HepG2 (cell line): ENCODE measurements at regions not wholly inside any gene's neighbourhood (a gene's known extent, or its start where the extent isn't known, plus 50 kb on each side); places are given as distances from the start of the nearest gene placed in this dataset.

Source experiments
- ATF7-NPFF ChIP-seq: sonication (generic); formaldehyde crosslinking; IDR thresholded peaks from 2 replicates; pipeline ENCODE4 v1.8.1; 2023; ENCODE audit warnings: mild to moderate bottlenecking, low read depth, missing genetic modification reagents, moderate library complexity
- BORCS8-MEF2B ChIP-seq: sonication (generic); formaldehyde crosslinking; IDR thresholded peaks from 2 replicates; pipeline ENCODE4 v1.8.0; 2022; ENCODE audit warnings: mild to moderate bottlenecking, missing genetic modification reagents
- IKZF4 ChIP-seq: sonication (generic); formaldehyde crosslinking; IDR thresholded peaks from 2 replicates; pipeline ENCODE4 v1.5.1; 2020; ENCODE audit warnings: borderline replicate concordance, mild to moderate bottlenecking, low read depth, missing genetic modification reagents; ENCODE audit errors: not compliant biosample characterization
- KDM4B ChIP-seq: sonication (generic); formaldehyde crosslinking; IDR thresholded peaks from 2 replicates; pipeline ENCODE4 v1.4.0; 2020; ENCODE audit warnings: missing genetic modification reagents
- KDM5B ChIP-seq: sonication (generic); formaldehyde crosslinking; IDR thresholded peaks from 2 replicates; pipeline ENCODE4 v1.4.0; 2020; ENCODE audit warnings: missing genetic modification reagents, mild to moderate bottlenecking, borderline replicate concordance
- KLF9 ChIP-seq: IDR thresholded peaks from 2 replicates; pipeline ENCODE4 v1.6.1; 2016; ENCODE audit warnings: low read depth
- MED1 ChIP-seq: sonication (generic); formaldehyde crosslinking; IDR thresholded peaks from 2 replicates; pipeline ENCODE4 v1.4.0; 2020; ENCODE audit warnings: missing genetic modification reagents
- NCOA2 ChIP-seq: sonication (generic); formaldehyde crosslinking; IDR thresholded peaks from 2 replicates; pipeline ENCODE4 v1.8.0; 2022; ENCODE audit warnings: inconsistent platforms
- REXO4 ChIP-seq: sonication (generic); formaldehyde crosslinking; IDR thresholded peaks from 2 replicates; pipeline ENCODE4 v1.8.0; 2022; ENCODE audit warnings: missing genetic modification reagents, mild to moderate bottlenecking, borderline replicate concordance
- RFXANK ChIP-seq: IDR thresholded peaks from 2 replicates; pipeline ENCODE4 v1.6.1; 2016
- SOX5 ChIP-seq: IDR thresholded peaks from 2 replicates; pipeline ENCODE4 v1.6.1; 2016; ENCODE audit warnings: borderline replicate concordance
- SSRP1 ChIP-seq: IDR thresholded peaks from 2 replicates; pipeline ENCODE4 v1.6.1; 2016; ENCODE audit warnings: control low read depth
- TCF12 ChIP-seq, 2 experiments: fragments of 450-650 bp in 1 of 2; sonication (generic) in 1 of 2; formaldehyde crosslinking in 1 of 2; IDR thresholded peaks; 2 replicates each; pipeline versions ENCODE4 v1.6.1 to v1.8.0; 2017 to 2022; ENCODE audit warnings: antibody characterized with exemption in 1 of 2, mild to moderate bottlenecking in 1 of 2, missing genetic modification reagents in 1 of 2, moderate library complexity in 1 of 2
- XBP1 ChIP-seq: sonication (generic); formaldehyde crosslinking; IDR thresholded peaks from 2 replicates; pipeline ENCODE4 v1.5.0; 2020; ENCODE audit warnings: missing genetic modification reagents
- ZEB1 ChIP-seq: IDR thresholded peaks from 2 replicates; pipeline ENCODE4 v1.6.1; 2012; ENCODE audit warnings: mild to moderate bottlenecking, low read depth, inconsistent platforms; ENCODE audit not compliant: insufficient replicate concordance
- ZNF20 ChIP-seq: sonication (generic); formaldehyde crosslinking; IDR thresholded peaks from 2 replicates; pipeline ENCODE4 v1.4.0; 2020; ENCODE audit warnings: mild to moderate bottlenecking, moderate library complexity, missing genetic modification reagents
- ZNF264 ChIP-seq: sonication (generic); formaldehyde crosslinking; IDR thresholded peaks from 2 replicates; pipeline ENCODE4 v1.4.0; 2020; ENCODE audit warnings: missing genetic modification reagents
- ZNF598 ChIP-seq: sonication (generic); formaldehyde crosslinking; IDR thresholded peaks from 2 replicates; pipeline ENCODE4 v1.5.1; 2020; ENCODE audit warnings: mild to moderate bottlenecking, missing genetic modification reagents, borderline replicate concordance
- ZNF615 ChIP-seq: sonication (generic); formaldehyde crosslinking; IDR thresholded peaks from 2 replicates; pipeline ENCODE4 v1.5.0; 2020; ENCODE audit warnings: mild to moderate bottlenecking, missing genetic modification reagents, borderline replicate concordance
- ZNF766 ChIP-seq: sonication (generic); formaldehyde crosslinking; IDR thresholded peaks from 2 replicates; pipeline ENCODE4 v1.5.0; 2020; ENCODE audit warnings: missing genetic modification reagents, borderline replicate concordance
- TF ChIP-seq, protein P1 (sequence below): sonication (generic); formaldehyde crosslinking; IDR thresholded peaks from 2 replicates; pipeline ENCODE4 v1.5.0; 2020; ENCODE audit warnings: missing genetic modification reagents, mild to moderate bottlenecking, borderline replicate concordance
- TF ChIP-seq, protein P2 (sequence below): sonication (generic); formaldehyde crosslinking; IDR thresholded peaks from 2 replicates; pipeline ENCODE4 v1.4.0; 2020; ENCODE audit warnings: missing genetic modification reagents, borderline replicate concordance
- TF ChIP-seq, protein P3 (sequence below): sonication (generic); formaldehyde crosslinking; IDR thresholded peaks from 2 replicates; pipeline ENCODE4 v1.4.0; 2020; ENCODE audit warnings: mild to moderate bottlenecking, missing genetic modification reagents
- TF ChIP-seq, protein P4 (sequence below): sonication (generic); formaldehyde crosslinking; IDR thresholded peaks from 2 replicates; pipeline ENCODE4 v1.4.0; 2020; ENCODE audit warnings: missing genetic modification reagents
- TF ChIP-seq, protein P5 (sequence below): sonication (generic); formaldehyde crosslinking; IDR thresholded peaks from 2 replicates; pipeline ENCODE4 v1.9.0; 2021; ENCODE audit warnings: missing genetic modification reagents, borderline replicate concordance

DNA sequence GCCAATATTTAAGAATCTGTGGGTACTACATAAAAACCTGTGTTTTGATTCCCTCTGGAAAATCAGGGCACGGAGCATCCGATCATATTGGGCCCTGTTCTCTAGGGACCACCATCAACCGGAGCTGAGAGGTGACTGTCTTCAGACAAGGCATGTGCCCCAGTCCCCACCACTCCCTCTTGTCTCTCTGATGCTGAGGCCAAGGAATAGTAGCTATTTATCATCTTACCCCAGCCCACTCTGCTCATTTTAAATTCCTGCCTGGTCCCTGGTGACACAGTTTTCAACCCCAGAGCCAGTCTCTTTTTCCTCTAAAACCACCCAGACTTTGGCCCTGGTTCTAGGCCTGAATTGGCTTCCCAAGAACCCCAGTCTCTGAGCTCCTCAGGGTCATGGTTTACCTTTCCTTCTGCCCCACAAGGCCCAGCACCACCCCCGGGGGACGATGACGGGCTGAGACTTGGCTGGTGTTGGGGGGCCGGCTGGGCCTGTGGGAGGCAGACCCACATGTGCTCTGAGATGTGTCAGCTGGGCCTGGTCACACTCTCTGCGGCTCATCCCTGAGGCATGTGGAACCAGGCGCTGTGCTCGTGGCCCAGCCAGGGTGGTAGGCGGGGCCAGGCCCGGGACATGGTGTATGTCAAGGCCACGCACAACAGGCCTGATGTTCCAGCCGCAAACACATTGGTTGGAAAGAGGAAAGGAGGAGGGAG lies 114.4 kb downstream of the CEBPB start (continued):
- no peak for TF ChIP-seq ZEB1
- TF ChIP-seq ATF7-NPFF (CRISPR knock-in tag) = peak; percentile 99
- TF ChIP-seq ZNF264 (CRISPR knock-in tag) = peak; percentile 96
- TF ChIP-seq IKZF4 = peak; percentile 98
- TF ChIP-seq, protein P1, sequence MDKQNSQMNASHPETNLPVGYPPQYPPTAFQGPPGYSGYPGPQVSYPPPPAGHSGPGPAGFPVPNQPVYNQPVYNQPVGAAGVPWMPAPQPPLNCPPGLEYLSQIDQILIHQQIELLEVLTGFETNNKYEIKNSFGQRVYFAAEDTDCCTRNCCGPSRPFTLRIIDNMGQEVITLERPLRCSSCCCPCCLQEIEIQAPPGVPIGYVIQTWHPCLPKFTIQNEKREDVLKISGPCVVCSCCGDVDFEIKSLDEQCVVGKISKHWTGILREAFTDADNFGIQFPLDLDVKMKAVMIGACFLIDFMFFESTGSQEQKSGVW (CRISPR knock-in tag) = peak; percentile 95; the same call in 1 of the 2 replicates
- no peak for TF ChIP-seq TCF12 (IDR thresholded peaks at IDR 0.05)
- no peak; the same call in 1 of the 2 replicates for TF ChIP-seq TCF12 (CRISPR knock-in tag; IDR thresholded peaks at IDR 0.05)
- peak; percentile 96 for TF ChIP-seq XBP1 (CRISPR knock-in tag)
- peak; percentile 88 for TF ChIP-seq NCOA2 (CRISPR knock-in tag)
- TF ChIP-seq ZNF598 = peak; percentile 95; the same call in 1 of the 2 replicates
- TF ChIP-seq, protein P2, sequence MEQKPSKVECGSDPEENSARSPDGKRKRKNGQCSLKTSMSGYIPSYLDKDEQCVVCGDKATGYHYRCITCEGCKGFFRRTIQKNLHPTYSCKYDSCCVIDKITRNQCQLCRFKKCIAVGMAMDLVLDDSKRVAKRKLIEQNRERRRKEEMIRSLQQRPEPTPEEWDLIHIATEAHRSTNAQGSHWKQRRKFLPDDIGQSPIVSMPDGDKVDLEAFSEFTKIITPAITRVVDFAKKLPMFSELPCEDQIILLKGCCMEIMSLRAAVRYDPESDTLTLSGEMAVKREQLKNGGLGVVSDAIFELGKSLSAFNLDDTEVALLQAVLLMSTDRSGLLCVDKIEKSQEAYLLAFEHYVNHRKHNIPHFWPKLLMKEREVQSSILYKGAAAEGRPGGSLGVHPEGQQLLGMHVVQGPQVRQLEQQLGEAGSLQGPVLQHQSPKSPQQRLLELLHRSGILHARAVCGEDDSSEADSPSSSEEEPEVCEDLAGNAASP = peak; percentile 94
- TF ChIP-seq SOX5 (CRISPR knock-in tag) = peak; percentile 92
- TF ChIP-seq, protein P3, sequence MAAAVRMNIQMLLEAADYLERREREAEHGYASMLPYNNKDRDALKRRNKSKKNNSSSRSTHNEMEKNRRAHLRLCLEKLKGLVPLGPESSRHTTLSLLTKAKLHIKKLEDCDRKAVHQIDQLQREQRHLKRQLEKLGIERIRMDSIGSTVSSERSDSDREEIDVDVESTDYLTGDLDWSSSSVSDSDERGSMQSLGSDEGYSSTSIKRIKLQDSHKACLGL (CRISPR knock-in tag) = peak; percentile 99
- TF ChIP-seq ZNF20 (CRISPR knock-in tag) = no peak; the same call in 1 of the 2 replicates
- peak; percentile 99 for TF ChIP-seq ZNF766 (CRISPR knock-in tag)
- peak; percentile 99 for TF ChIP-seq BORCS8-MEF2B (CRISPR knock-in tag)
- TF ChIP-seq RFXANK (CRISPR knock-in tag) = no peak; the same call in 1 of the 2 replicates
- TF ChIP-seq REXO4 (CRISPR knock-in tag) = peak; percentile 98
- TF ChIP-seq ZNF615 (CRISPR knock-in tag) = no peak; the same call in 1 of the 2 replicates
- peak; percentile 97; the same call in 1 of the 2 replicates for TF ChIP-seq KLF9
- peak; percentile 99 for TF ChIP-seq KDM4B (CRISPR knock-in tag)
- TF ChIP-seq KDM5B (CRISPR knock-in tag) = peak; percentile 100
- no peak for TF ChIP-seq SSRP1 (CRISPR knock-in tag)
- peak; percentile 98 for TF ChIP-seq MED1
- TF ChIP-seq, protein P4, sequence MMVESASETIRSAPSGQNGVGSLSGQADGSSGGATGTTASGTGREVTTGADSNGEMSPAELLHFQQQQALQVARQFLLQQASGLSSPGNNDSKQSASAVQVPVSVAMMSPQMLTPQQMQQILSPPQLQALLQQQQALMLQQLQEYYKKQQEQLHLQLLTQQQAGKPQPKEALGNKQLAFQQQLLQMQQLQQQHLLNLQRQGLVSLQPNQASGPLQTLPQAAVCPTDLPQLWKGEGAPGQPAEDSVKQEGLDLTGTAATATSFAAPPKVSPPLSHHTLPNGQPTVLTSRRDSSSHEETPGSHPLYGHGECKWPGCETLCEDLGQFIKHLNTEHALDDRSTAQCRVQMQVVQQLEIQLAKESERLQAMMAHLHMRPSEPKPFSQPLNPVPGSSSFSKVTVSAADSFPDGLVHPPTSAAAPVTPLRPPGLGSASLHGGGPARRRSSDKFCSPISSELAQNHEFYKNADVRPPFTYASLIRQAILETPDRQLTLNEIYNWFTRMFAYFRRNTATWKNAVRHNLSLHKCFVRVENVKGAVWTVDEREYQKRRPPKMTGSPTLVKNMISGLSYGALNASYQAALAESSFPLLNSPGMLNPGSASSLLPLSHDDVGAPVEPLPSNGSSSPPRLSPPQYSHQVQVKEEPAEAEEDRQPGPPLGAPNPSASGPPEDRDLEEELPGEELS (CRISPR knock-in tag) = peak; percentile 76
- TF ChIP-seq, protein P5, sequence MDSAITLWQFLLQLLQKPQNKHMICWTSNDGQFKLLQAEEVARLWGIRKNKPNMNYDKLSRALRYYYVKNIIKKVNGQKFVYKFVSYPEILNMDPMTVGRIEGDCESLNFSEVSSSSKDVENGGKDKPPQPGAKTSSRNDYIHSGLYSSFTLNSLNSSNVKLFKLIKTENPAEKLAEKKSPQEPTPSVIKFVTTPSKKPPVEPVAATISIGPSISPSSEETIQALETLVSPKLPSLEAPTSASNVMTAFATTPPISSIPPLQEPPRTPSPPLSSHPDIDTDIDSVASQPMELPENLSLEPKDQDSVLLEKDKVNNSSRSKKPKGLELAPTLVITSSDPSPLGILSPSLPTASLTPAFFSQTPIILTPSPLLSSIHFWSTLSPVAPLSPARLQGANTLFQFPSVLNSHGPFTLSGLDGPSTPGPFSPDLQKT (CRISPR knock-in tag) = no peak
